GM12873 (cell line): ENCODE measurements at regions not wholly inside any gene's neighbourhood (a gene's known extent, or its start where the extent isn't known, plus 50 kb on each side); places are given as distances from the start of the nearest gene placed in this dataset.

Source experiments
- TF ChIP-seq, protein P1 (sequence below): IDR thresholded peaks from 2 replicates; pipeline ENCODE4 v1.5.1; 2012; ENCODE audit warnings: low read depth, mild to moderate bottlenecking, moderate library complexity, low read length, control low read depth; ENCODE audit not compliant: insufficient read depth; ENCODE audit errors: missing control alignments

DNA sequence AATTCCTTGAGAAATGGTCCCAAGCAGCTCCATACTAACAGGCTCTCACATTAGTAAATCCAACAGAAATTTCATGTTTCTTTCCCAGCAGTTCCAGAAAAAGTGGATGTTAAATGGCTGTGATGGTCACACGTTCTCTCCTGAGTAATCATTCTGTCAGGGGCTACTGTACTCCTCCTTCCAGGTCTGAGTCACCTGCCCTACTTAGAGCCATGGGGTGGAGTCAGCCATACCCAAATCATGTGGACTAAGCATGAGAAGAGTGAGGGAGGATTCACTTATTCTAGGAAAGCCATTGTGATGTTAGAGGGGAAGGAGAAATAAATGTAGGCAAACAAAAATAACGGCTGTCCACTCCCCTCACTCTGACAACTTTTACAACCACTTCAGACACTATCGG, 547.2 kb downstream of the CSNK1G3 start:
- TF ChIP-seq, protein P1, sequence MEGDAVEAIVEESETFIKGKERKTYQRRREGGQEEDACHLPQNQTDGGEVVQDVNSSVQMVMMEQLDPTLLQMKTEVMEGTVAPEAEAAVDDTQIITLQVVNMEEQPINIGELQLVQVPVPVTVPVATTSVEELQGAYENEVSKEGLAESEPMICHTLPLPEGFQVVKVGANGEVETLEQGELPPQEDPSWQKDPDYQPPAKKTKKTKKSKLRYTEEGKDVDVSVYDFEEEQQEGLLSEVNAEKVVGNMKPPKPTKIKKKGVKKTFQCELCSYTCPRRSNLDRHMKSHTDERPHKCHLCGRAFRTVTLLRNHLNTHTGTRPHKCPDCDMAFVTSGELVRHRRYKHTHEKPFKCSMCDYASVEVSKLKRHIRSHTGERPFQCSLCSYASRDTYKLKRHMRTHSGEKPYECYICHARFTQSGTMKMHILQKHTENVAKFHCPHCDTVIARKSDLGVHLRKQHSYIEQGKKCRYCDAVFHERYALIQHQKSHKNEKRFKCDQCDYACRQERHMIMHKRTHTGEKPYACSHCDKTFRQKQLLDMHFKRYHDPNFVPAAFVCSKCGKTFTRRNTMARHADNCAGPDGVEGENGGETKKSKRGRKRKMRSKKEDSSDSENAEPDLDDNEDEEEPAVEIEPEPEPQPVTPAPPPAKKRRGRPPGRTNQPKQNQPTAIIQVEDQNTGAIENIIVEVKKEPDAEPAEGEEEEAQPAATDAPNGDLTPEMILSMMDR, result no peak

DNA sequence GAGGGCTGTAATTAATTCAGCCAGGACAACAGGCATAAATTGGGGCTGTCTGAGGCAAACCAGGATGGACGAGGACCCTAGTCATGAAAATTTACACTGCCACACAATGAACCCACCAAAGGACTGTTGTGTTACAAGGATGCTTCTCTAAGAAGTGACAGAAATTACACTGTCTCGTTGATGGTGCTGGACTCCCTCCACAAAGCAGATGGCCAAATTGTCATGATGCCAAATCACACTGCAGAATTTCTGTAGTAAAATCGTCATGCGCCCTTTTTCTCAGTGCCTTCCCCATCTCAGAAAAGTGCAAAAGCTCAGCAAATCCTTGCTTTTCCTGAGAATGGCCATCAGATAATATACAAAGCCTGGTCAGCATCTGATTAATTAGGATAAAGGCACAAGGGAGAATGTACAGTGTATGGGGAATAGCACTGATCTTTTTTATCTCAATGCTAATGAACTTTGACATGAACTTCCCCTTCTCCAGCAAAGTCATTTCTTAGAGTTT, 545.8 kb downstream of the CSNK1G3 start:
- TF ChIP-seq, protein P1, result no peak

DNA sequence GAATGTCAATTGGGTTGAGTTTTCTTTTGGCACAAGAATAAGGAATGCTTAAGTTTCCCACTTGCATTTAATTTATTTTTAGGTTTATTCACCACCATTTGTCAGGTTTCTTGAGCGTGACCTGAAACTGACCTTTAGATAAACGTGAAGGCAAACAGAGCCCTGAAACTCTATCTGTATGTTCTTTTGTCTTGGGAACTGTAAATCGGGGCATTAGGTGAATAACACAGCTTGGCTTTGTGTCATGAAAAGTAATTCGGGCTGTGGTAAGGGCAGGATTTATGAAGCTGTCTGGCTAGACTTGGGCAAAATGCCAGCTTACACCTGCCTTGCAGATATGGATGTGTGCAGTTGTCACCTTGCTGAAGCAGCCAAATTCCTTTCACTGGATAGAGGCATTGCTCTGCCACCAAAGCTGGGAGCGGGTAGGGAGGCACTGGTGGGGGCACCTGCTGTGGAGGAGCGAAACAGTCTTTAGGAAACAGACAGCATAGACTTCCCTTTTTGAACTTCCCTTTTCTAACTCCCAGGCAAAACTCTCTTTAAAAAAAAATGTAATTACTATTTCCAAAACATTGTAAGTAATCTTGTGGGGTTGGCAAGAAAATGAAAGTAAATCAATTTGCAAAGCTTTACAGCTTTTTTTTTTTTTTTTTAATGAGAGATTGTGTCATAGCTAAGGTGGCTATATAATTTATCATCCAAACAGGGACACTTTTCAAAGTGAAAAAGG, 545.2 kb downstream of the CSNK1G3 start:
- TF ChIP-seq, protein P1, result no peak

DNA sequence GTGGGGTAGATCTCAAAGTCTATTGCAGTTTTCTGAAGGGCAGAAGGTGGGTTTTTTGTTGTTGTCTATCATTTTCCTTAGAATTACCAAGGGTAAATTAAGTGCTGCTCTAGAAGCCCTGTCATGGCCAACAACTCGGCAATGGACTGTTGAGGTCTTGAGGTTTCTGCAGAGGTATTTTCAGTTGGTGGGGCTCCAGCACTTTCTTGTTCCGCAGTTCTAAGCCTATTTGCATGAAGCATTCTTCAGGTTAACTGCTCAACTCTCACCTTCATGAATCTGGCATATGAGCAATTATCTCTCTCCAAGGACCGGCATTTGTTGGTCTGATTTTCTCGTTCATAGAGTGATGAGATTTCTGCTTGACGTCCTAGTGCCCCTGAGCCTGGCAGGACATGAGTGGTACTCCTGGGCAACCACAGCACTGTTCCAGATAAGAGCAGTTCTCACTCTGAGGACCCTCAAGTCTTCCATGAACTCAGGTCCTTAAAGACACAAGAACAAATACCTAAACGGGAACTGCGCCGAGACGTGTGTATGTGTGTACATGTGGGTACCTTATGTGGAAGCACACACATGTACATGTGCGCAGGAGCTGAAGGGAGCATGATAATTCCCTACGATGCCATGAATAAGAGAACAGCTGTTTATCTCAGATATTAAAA, 544.5 kb downstream of the CSNK1G3 start:
- TF ChIP-seq, protein P1, result no peak

DNA sequence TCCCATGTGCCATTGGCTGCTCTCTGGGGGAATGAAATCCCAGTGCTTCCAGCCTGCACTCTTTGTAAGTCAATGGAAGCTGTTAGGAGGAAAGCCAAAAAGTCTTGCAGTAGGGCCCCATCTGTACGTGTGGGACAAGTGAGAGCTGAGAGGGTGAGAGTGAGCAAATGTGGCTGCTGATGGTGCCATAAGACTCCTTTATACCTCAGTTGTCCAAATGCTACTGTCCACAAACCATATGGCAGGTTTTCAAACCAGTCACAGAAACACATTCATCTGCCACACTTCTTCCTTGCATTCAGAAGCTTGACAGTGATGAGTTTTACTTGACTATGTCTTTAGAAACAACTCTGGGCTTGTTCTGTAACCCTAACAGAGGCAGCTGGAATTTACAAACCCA, 543.8 kb downstream of the CSNK1G3 start:
- TF ChIP-seq, protein P1, result no peak

DNA sequence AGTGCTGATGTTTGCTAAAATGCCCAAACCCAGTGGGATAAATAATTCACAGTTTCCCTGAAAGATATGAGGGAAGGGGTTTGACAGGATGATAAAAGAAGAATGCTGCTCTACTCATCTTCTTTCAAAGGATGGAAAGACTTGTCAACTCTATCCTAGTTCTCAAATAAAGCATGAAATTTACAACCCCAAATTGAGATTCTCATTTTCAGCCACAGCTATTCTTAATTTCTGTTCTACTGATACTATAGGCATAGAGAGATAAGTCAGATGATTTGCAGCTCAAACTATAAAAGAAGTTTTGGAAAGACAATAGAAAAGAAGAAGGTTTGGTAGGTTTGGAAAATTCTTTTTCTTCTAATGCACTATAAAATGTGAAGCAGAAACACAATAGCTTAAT, 542.6 kb downstream of the CSNK1G3 start:
- TF ChIP-seq, protein P1, result no peak

DNA sequence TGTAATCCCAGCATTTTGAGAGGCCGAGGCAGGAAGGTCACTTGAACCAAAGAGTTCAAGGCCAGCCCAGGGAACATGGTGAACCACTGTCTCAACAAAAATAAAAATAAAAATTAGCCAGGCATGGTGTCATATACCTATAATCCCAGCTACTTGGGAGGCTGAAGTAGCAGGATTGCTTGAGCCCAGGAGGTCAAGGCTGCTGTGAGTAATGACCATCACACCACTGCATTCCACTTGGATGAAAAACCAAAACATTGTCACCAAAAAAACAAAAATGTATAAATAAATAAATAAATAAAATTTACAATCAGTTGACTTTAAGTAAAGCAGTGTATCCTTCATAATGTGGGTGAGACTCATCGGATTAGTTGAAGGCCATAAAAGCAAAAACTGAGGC, 541.4 kb downstream of the CSNK1G3 start:
- TF ChIP-seq, protein P1, result no peak
